ENCODE measurements at regions not wholly inside any gene's neighbourhood (a gene's known extent, or its start where the extent isn't known, plus 50 kb on each side); places are given as distances from the start of the nearest gene placed in this dataset.
"Not testable (repeated sequence)": the region's sequence is repeated elsewhere in the genome, so short reads cannot be mapped to it uniquely, and the experiment has no call there.

- TF ChIP-seq, protein P1, sequence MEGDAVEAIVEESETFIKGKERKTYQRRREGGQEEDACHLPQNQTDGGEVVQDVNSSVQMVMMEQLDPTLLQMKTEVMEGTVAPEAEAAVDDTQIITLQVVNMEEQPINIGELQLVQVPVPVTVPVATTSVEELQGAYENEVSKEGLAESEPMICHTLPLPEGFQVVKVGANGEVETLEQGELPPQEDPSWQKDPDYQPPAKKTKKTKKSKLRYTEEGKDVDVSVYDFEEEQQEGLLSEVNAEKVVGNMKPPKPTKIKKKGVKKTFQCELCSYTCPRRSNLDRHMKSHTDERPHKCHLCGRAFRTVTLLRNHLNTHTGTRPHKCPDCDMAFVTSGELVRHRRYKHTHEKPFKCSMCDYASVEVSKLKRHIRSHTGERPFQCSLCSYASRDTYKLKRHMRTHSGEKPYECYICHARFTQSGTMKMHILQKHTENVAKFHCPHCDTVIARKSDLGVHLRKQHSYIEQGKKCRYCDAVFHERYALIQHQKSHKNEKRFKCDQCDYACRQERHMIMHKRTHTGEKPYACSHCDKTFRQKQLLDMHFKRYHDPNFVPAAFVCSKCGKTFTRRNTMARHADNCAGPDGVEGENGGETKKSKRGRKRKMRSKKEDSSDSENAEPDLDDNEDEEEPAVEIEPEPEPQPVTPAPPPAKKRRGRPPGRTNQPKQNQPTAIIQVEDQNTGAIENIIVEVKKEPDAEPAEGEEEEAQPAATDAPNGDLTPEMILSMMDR (IDR thresholded peaks at IDR 0.05): not testable (repeated sequence)
- TF ChIP-seq POLR2A (IDR thresholded peaks at IDR 0.05): not testable (repeated sequence)
Measured at GRCh38 chrX:144634451-144634850, 612.9 kb upstream of the SPANXN1 start.

Data from lower leg skin (tissue), 3 donors.